HG03469 (cell line): ENCODE measurements at regions not wholly inside any gene's neighbourhood (a gene's known extent, or its start where the extent isn't known, plus 50 kb on each side); places are given as distances from the start of the nearest gene placed in this dataset.

ENCODE experiments used
- ATAC-seq: cut with Tn5 transposase; IDR thresholded peaks from one replicate; pipeline ENCODE4 v1.9.1; 2021; ENCODE audit warnings: mild to moderate bottlenecking, moderate library complexity, moderate number of reproducible peaks; ENCODE audit not compliant: unreplicated experiment

GRCh38 chr16:86766700-86767099 lies 188.4 kb downstream of the FOXL1 start:
- ATAC-seq: no peak

DNA sequence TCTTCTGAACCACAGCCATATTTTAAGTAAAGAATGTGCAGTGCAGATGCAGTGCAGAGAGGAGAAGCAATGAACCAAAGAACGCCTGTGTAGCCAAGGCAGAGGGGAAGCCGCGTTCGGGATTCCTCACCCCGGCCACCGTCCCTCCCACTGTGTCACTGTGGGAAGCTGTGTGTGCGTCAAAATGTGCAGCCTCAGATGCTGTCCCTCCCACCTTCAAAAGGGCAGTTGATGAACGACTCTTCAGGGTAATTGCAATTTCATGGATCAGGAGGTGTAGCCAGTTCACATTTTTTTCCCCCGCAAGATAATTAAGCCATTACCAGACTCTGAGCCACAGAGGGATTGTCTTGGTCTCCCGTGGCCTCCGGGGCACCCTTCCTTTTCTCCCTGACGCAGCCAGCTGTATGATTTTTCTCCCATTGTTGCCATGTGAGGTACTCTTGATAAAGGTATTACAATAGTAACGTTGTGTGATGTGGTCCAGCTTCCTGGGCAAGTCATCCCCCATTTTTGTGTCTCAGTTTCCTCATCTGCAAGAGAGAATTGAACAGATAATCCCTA lies 190.0 kb downstream of the FOXL1 start:
- ATAC-seq: no peak

DNA sequence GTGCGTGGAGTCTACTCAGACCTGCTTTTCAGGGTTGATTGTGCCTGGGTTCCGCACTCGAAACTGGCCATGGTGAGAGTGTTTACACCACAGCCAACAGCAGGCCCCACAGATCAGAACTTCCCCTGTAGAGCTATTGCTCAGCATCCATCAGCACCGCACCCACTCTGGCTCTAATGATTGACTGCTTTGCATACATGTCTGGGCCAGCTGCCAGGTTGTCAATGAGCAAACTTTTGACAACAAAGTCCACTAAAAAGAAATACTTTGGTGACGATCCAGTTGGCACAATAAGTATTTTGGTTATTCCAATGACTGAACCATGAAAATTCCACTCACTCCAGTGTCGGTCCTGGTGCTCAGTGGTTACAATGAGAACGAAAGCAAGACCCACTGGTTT lies 190.7 kb downstream of the FOXL1 start:
- ATAC-seq: no peak

GRCh38 chr16:86771506-86772460 lies 193.4 kb downstream of the FOXL1 start:
- ATAC-seq: no peak

- ATAC-seq: no peak
These were observed 194.5 kb downstream of the FOXL1 start for GRCh38 chr16:86772671-86773353.

- ATAC-seq: no peak
These were observed 195.0 kb downstream of the FOXL1 start for GRCh38 chr16:86773354-86773715.

GRCh38 chr16:86774931-86775330 lies 196.6 kb downstream of the FOXL1 start:
- ATAC-seq: no peak

DNA sequence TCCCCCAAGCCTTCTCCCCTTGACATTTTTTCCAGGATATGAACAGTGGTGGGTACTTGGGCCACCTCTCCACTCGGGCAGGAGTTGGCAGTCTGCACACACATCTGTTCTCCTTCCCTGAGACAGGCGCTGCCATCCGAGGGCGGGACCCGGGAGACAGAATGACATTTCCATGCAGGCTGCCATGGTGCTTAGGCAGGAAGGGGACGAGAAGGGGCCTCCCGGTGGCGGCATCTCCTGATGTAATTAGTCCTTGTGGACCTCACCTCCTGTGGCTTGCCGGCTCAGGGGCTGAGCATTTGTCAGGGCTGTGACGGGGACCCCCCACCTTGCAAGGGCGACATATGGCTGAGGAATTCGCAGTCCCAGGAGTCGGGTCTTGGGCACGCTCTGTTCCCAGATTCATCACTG lies 197.2 kb downstream of the FOXL1 start:
- ATAC-seq: no peak

DNA sequence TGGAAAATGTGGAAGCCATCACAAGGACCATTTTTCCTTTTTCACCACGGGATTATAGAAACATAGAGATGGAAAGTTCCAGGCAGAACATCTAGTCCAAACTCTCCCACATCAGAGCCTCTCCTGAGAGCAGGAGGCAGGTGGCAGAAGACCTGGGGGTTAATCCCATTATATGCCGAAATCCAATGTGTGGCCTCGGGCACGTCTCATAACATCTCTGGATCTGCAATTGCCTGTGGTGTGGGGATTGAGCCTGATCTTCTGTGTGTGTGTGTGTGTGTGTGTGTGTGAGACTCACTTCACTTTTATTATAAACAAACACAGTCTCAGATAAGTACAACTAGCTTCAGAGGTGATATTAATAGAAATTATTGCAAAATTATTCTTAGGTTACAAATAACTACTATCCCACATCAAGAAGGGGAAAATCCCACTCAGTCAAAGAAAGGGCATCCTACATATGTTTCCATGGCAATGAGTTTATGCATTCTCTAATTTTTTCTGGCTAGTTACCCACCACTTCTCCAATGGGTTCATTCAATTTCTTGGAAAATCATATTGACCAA lies 199.1 kb downstream of the FOXL1 start:
- ATAC-seq: no peak

GRCh38 chr16:86778108-86778745 lies 199.9 kb downstream of the FOXL1 start:
- no peak for ATAC-seq

DNA sequence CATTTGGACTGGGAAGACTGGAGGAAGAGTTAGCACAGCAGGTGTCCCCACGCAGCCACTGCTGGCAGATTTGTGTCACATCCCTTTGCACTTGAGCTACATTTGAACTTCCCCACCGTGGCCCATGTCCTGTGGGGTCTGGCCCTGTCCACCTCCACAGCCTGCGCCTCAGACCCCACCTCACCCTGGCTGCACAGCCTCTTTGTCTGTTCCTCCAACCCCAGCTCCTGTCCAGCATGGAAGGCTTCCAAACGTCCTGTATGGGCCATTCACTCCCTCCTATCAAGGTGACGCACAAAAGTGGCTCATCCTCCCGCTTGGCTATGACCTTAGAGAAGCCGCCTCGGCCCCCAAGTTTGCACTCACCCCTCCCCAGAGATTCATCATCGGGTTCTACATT lies 200.6 kb downstream of the FOXL1 start:
- ATAC-seq: no peak

DNA sequence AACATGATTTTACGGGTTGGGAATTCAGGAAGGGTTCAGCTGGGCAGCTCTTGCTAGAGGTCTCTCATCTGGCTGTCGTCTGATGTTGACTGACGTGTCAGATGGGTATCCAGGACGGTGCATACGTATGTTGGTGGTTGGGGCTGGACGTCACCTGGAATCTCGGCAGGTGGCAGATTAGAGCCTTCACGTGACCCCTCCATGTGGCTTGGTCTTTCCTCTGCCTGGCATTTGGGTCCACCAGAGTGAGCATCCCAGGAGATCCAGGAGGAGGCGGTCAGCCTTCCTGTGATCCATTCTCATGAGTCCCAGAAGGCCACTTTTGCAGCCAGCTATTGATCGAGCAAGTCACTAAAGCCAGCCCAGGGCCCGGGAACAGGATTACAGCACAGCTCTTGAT lies 202.7 kb downstream of the FOXL1 start:
- no peak for ATAC-seq

- ATAC-seq: no peak
These were observed 205.6 kb downstream of the FOXL1 start for GRCh38 chr16:86783636-86784626.

GRCh38 chr16:86786338-86786737 lies 208.0 kb downstream of the FOXL1 start:
- no peak for ATAC-seq

- no peak for ATAC-seq
These were observed 208.6 kb downstream of the FOXL1 start for GRCh38 chr16:86786994-86787393.

- ATAC-seq: no peak
These were observed 209.2 kb downstream of the FOXL1 start for GRCh38 chr16:86787538-86787937.

GRCh38 chr16:86789621-86790051 lies 211.3 kb downstream of the FOXL1 start:
- ATAC-seq: no peak

DNA sequence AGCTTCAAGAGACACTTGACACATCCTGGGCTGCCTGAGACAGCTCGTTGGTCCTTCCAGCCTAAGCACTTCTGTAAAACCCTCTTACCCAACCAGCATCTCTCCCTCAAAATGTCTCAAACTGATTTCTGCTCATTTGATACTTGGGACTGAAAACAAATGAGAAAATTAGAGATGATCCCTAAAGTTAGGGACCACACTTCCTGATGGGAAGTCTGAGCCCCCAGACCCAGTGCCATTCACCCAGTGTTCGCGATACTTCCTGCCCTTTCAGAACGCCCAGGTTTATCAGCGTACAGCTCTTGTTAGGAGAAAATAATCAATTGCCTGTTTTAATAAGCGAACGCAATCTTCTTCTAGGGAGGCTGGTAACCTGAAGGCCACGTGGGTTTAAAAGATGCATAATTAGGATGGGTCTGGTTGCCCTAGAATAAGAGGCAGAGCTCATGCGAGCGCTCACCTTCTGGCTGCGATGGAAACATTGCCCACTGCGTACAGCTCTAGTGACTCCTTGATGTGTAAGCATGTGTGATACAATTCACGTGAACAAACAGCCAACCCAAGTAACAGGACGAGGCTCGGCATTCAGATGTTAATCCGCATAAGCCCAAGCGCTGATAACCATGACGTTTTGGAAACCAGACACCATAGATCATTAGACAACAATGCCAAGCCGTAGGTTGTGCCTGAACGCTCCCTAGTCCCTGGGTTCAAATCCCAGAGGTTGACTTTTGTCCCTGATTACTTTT lies 213.1 kb downstream of the FOXL1 start:
- ATAC-seq: no peak

GRCh38 chr16:86794216-86794864 lies 216.0 kb downstream of the FOXL1 start:
- ATAC-seq: no peak
